Stimulated activated naive CD8-positive, alpha-beta T cell treated with anti-CD3 and anti-CD28 coated beads, Interleukin-15, amount 100 ng/mL, for 72 hours (primary cell): ENCODE measurements at regions not wholly inside any gene's neighbourhood (a gene's known extent, or its start where the extent isn't known, plus 50 kb on each side); places are given as distances from the start of the nearest gene placed in this dataset.

ENCODE experiments used
- ATAC-seq: fragments of 150-1000 bp; cut with Tn5 transposase; 2 replicates; pipeline ENCODE4 v1.10.0; 2021; ENCODE audit warnings: mild to moderate bottlenecking, moderate library complexity
- DNase-seq, 2 donors: peaks; one replicate each; pipeline ENCODE4 v3.0.0; 2021 to 2022
- H3K27ac Mint-ChIP-seq, 2 donors: one replicate each; pipeline ENCODE4 v1.8.0; 2022; ENCODE audit warnings: mild to moderate bottlenecking in 2 of 2, mixed read lengths in 2 of 2, moderate library complexity in 2 of 2
- H3K27me3 Mint-ChIP-seq: one replicate; pipeline ENCODE4 v1.8.0; 2022; ENCODE audit warnings: mixed read lengths
- H3K4me1 Mint-ChIP-seq: one replicate; pipeline ENCODE4 v1.8.0; 2022; ENCODE audit warnings: mild to moderate bottlenecking, mixed read lengths
- H3K4me3 Mint-ChIP-seq, 2 donors: one replicate each; pipeline ENCODE4 v1.8.0; 2022; ENCODE audit warnings: mild to moderate bottlenecking in 2 of 2, mixed read lengths in 2 of 2, moderate library complexity in 1 of 2
- H3K9me3 Mint-ChIP-seq, 2 donors: one replicate each; pipeline ENCODE4 v1.8.0; 2022; ENCODE audit warnings: mixed read lengths in 2 of 2

- no peaks in the 10 kb centered on the region for H3K4me1 Mint-ChIP-seq
- H3K9me3 Mint-ChIP-seq = peaks cover 21 to 26% of the 10 kb centered on the region in 2 donors
- ATAC-seq (no peak), DNase-seq (no peak)
- H3K27ac Mint-ChIP-seq = no peak overlapping the region
- no peak overlapping the region for H3K4me3 Mint-ChIP-seq
- no peaks in the 10 kb centered on the region for H3K27me3 Mint-ChIP-seq
Observed at GRCh38 chr12:83689333-83689732, 1002.6 kb downstream of the TMTC2 start.

- H3K4me1 Mint-ChIP-seq = no peaks in the 10 kb centered on the region
- no peaks in the 10 kb centered on the region for H3K9me3 Mint-ChIP-seq
- H3K27ac Mint-ChIP-seq = no peak overlapping the region
- no peak overlapping the region for H3K4me3 Mint-ChIP-seq
- ATAC-seq (no peak), DNase-seq (no peak)
- H3K27me3 Mint-ChIP-seq = no peaks in the 10 kb centered on the region
Observed at GRCh38 chr12:83676781-83677295, 990.1 kb downstream of the TMTC2 start.

- H3K9me3 Mint-ChIP-seq = no peaks in the 10 kb centered on the region
- ATAC-seq = no peak
- no peak overlapping the region for H3K27ac Mint-ChIP-seq
- no peak overlapping the region for H3K4me3 Mint-ChIP-seq
- no peaks in the 10 kb centered on the region for H3K27me3 Mint-ChIP-seq
- H3K4me1 Mint-ChIP-seq = no peaks in the 10 kb centered on the region
- DNase-seq = no peak
Observed at GRCh38 chr12:83666690-83667089, 980.0 kb downstream of the TMTC2 start.

- Mint-ChIP-seq H3K4me1 (no peaks in the 10 kb centered on the region), H3K27me3 (no peaks in the 10 kb centered on the region), H3K27ac (no peak overlapping the region), H3K4me3 (no peak overlapping the region), H3K9me3 (no peaks in the 10 kb centered on the region)
- no peak for DNase-seq
- ATAC-seq = no peak
Observed at GRCh38 chr12:83665634-83666218, 979.0 kb downstream of the TMTC2 start.

- H3K4me1 Mint-ChIP-seq = no peaks in the 10 kb centered on the region
- H3K27ac Mint-ChIP-seq = no peak overlapping the region
- ATAC-seq = no peak
- no peak for DNase-seq
- no peaks in the 10 kb centered on the region for H3K9me3 Mint-ChIP-seq
- no peak overlapping the region for H3K4me3 Mint-ChIP-seq
- H3K27me3 Mint-ChIP-seq = no peaks in the 10 kb centered on the region
Observed at GRCh38 chr12:83664650-83665049, 977.9 kb downstream of the TMTC2 start.

GRCh38 chr12:83660727-83661358, 974.1 kb downstream of the TMTC2 start:
- DNase-seq (no peak), ATAC-seq (no peak)
- no peak overlapping the region for H3K4me3 Mint-ChIP-seq
- H3K27me3 Mint-ChIP-seq = no peaks in the 10 kb centered on the region
- no peaks in the 10 kb centered on the region for H3K4me1 Mint-ChIP-seq
- H3K27ac Mint-ChIP-seq = no peak overlapping the region
- no peaks in the 10 kb centered on the region for H3K9me3 Mint-ChIP-seq

- no peak overlapping the region for H3K27ac Mint-ChIP-seq
- H3K27me3 Mint-ChIP-seq = no peaks in the 10 kb centered on the region
- ATAC-seq (no peak), DNase-seq (no peak)
- no peak overlapping the region for H3K4me3 Mint-ChIP-seq
- H3K9me3 Mint-ChIP-seq = peaks cover 0 to 5% of the 10 kb centered on the region in 2 donors
- H3K4me1 Mint-ChIP-seq = no peaks in the 10 kb centered on the region
Observed at GRCh38 chr12:83659321-83659720, 972.6 kb downstream of the TMTC2 start.

GRCh38 chr12:83656004-83656403, 969.3 kb downstream of the TMTC2 start:
- Mint-ChIP-seq H3K27ac (no peak overlapping the region), H3K4me1 (no peaks in the 10 kb centered on the region), H3K9me3 (peaks cover 5 to 8% of the 10 kb centered on the region in 2 donors), H3K4me3 (no peak overlapping the region), H3K27me3 (no peaks in the 10 kb centered on the region)
- ATAC-seq (no peak), DNase-seq (no peak)

- no peak for ATAC-seq
- H3K27ac Mint-ChIP-seq = no peak overlapping the region
- DNase-seq = no peak
- no peaks in the 10 kb centered on the region for H3K4me1 Mint-ChIP-seq
- H3K4me3 Mint-ChIP-seq = no peak overlapping the region
- H3K27me3 Mint-ChIP-seq = no peaks in the 10 kb centered on the region
- peaks cover 0 to 5% of the 10 kb centered on the region in 2 donors for H3K9me3 Mint-ChIP-seq
Observed at GRCh38 chr12:83642205-83642604, 955.5 kb downstream of the TMTC2 start.

- ATAC-seq (no peak), DNase-seq (no peak)
- Mint-ChIP-seq H3K4me3 (no peak overlapping the region), H3K4me1 (no peaks in the 10 kb centered on the region), H3K27ac (no peak overlapping the region), H3K27me3 (no peaks in the 10 kb centered on the region), H3K9me3 (peaks cover 0 to 5% of the 10 kb centered on the region in 2 donors)
Observed at GRCh38 chr12:83641789-83642188, 955.1 kb downstream of the TMTC2 start.

GRCh38 chr12:83634726-83635267, 948.1 kb downstream of the TMTC2 start:
- Mint-ChIP-seq H3K27me3 (no peaks in the 10 kb centered on the region), H3K4me1 (no peaks in the 10 kb centered on the region), H3K9me3 (peaks cover 0 to 8% of the 10 kb centered on the region in 2 donors), H3K27ac (no peak overlapping the region), H3K4me3 (no peak overlapping the region)
- DNase-seq = no peak
- no peak for ATAC-seq

GRCh38 chr12:83630526-83630925, 943.8 kb downstream of the TMTC2 start:
- no peak overlapping the region for H3K4me3 Mint-ChIP-seq
- H3K27me3 Mint-ChIP-seq = no peaks in the 10 kb centered on the region
- DNase-seq = no peak
- H3K27ac Mint-ChIP-seq = no peak overlapping the region
- no peak for ATAC-seq
- no peaks in the 10 kb centered on the region for H3K4me1 Mint-ChIP-seq
- peaks cover 0 to 11% of the 10 kb centered on the region in 2 donors for H3K9me3 Mint-ChIP-seq

- H3K4me1 Mint-ChIP-seq = no peaks in the 10 kb centered on the region
- H3K9me3 Mint-ChIP-seq = peaks cover 0 to 11% of the 10 kb centered on the region in 2 donors
- H3K4me3 Mint-ChIP-seq = no peak overlapping the region
- H3K27ac Mint-ChIP-seq = no peak overlapping the region
- H3K27me3 Mint-ChIP-seq = no peaks in the 10 kb centered on the region
- DNase-seq (no peak), ATAC-seq (no peak)
Observed at GRCh38 chr12:83629931-83630330, 943.2 kb downstream of the TMTC2 start.

GRCh38 chr12:83622205-83622604, 935.5 kb downstream of the TMTC2 start:
- no peak for ATAC-seq
- Mint-ChIP-seq H3K27me3 (no peaks in the 10 kb centered on the region), H3K4me3 (no peak overlapping the region), H3K27ac (no peak overlapping the region), H3K4me1 (no peaks in the 10 kb centered on the region), H3K9me3 (no peaks in the 10 kb centered on the region)
- DNase-seq = no peak

- Mint-ChIP-seq H3K27ac (no peak overlapping the region), H3K9me3 (peaks cover 0 to 4% of the 10 kb centered on the region in 2 donors), H3K4me3 (no peak overlapping the region), H3K27me3 (no peaks in the 10 kb centered on the region), H3K4me1 (no peaks in the 10 kb centered on the region)
- ATAC-seq (no peak), DNase-seq (no peak)
Observed at GRCh38 chr12:83619973-83620372, 933.3 kb downstream of the TMTC2 start.

- Mint-ChIP-seq H3K9me3 (peaks cover 0 to 9% of the 10 kb centered on the region in 2 donors), H3K4me1 (no peaks in the 10 kb centered on the region), H3K4me3 (no peak overlapping the region), H3K27ac (no peak overlapping the region), H3K27me3 (no peaks in the 10 kb centered on the region)
- DNase-seq = no peak
- no peak for ATAC-seq
Observed at GRCh38 chr12:83615152-83615551, 928.4 kb downstream of the TMTC2 start.
